NB4 (cell line): ENCODE measurements at regions not wholly inside any gene's neighbourhood (a gene's known extent, or its start where the extent isn't known, plus 50 kb on each side); places are given as distances from the start of the nearest gene placed in this dataset.

Experiments
- DNase-seq: peaks from one replicate; pipeline ENCODE4 v3.0.0; 2010; ENCODE audit warnings: low read depth
- H3K4me3 ChIP-seq: one replicate; pipeline ENCODE4 v1.5.1; 2011; ENCODE audit warnings: mild to moderate bottlenecking, low read depth, low read length, moderate library complexity
- MYC ChIP-seq: IDR thresholded peaks from 2 replicates; pipeline ENCODE4 v1.6.1; 2011; ENCODE audit warnings: low read depth, low read length
- POLR2A ChIP-seq: IDR thresholded peaks from 2 replicates; pipeline ENCODE4 v1.6.1; 2011; ENCODE audit warnings: mild to moderate bottlenecking; ENCODE audit not compliant: insufficient read length; ENCODE audit errors: extremely low read depth
- TF ChIP-seq, protein P1 (sequence below): IDR thresholded peaks from one replicate; pipeline ENCODE4 v1.5.1; 2012; ENCODE audit warnings: low read depth, low read length
- TF ChIP-seq, protein P2 (sequence below): IDR thresholded peaks from 2 replicates; pipeline ENCODE4 v1.6.1; 2011; ENCODE audit warnings: low read depth, low read length

DNA sequence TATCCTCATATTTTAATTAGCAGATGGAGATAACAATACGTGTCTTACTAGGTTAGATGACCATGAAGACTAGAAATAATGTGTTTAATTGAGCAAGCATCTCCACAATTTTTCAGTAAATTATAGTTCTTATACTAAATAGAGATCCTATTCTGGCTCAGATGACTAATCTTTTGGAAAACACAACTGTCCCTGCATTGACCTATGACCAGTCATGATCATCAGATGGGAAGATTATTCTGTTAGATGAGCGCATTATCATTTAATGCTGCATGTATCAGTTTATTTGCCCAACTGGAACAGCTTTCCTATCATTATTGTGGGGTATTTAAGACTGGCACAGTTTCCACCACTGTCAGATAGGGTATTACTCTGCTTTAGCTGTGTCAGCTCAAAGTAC is 185.5 kb downstream of the MOXD1 start:
- H3K4me3 ChIP-seq = no peak overlapping the region
- TF ChIP-seq, protein P1, sequence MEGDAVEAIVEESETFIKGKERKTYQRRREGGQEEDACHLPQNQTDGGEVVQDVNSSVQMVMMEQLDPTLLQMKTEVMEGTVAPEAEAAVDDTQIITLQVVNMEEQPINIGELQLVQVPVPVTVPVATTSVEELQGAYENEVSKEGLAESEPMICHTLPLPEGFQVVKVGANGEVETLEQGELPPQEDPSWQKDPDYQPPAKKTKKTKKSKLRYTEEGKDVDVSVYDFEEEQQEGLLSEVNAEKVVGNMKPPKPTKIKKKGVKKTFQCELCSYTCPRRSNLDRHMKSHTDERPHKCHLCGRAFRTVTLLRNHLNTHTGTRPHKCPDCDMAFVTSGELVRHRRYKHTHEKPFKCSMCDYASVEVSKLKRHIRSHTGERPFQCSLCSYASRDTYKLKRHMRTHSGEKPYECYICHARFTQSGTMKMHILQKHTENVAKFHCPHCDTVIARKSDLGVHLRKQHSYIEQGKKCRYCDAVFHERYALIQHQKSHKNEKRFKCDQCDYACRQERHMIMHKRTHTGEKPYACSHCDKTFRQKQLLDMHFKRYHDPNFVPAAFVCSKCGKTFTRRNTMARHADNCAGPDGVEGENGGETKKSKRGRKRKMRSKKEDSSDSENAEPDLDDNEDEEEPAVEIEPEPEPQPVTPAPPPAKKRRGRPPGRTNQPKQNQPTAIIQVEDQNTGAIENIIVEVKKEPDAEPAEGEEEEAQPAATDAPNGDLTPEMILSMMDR = no peak
- DNase-seq = no peak

DNA sequence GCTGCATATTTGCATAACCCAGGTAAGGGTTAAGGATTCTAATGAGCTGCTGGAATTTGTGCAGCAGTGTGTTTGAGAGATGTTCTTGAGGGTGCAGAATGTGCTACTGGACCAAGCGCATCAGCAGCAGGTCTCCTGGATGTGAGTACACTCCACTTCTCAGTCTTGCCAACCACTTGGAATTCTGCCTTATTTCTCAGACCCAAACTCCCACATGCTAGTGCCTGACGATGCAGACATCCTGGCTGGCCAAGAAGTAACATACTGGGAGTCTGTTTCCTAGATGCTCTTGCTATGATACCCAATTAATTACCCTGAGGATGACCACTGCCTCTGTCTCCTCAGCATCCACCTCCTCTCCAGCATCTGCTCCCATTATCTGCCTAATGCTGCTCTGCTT is 186.6 kb downstream of the MOXD1 start:
- no peak overlapping the region for H3K4me3 ChIP-seq
- TF ChIP-seq, protein P1 = no peak
- no peak for TF ChIP-seq POLR2A
- TF ChIP-seq, protein P2, sequence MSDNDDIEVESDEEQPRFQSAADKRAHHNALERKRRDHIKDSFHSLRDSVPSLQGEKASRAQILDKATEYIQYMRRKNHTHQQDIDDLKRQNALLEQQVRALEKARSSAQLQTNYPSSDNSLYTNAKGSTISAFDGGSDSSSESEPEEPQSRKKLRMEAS = no peak
- TF ChIP-seq MYC = no peak
- no peak for DNase-seq

DNA sequence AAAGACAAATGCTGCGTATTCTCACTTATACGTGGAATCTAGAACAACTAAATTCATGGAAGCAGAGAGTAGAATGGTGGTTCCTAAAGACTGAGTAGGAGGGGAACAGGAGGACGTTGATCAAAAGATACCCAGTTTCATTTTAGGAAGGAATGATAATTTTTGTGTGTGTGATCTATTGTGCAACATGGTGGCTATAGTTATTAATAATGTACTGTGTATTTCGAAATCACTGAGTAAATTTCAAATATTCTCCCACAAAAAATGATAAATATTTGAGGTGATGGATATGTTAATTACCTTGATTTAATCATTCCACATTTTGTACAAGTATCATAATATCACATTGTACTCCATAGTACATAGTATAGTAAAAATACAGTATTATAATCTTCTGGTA is 187.5 kb downstream of the MOXD1 start:
- DNase-seq = no peak
- TF ChIP-seq MYC (no peak), POLR2A (no peak)
- TF ChIP-seq, protein P2 = no peak
- TF ChIP-seq, protein P1 = no peak

DNA sequence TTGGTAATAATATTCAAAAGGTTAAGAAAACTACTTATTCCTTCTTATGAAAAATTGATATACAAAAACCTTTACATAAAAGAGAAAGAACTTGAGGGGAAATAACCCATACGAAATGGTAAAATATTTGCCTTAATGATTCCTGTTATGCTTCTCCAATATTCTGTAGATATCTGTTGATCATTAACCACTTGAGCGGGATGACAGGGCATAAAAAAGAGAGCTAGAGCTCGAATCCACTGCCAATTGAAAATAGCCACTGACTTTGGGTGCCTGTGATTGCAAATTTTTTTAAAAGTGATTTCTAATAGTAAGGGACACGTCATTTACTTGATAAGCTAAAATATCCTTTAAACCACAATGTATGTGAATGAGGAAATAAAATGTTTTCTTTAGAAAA is 188.1 kb downstream of the MOXD1 start:
- no peak for DNase-seq
- H3K4me3 ChIP-seq = no peak overlapping the region
- TF ChIP-seq POLR2A (no peak), MYC (no peak)
- TF ChIP-seq, protein P2 = no peak
- TF ChIP-seq, protein P1 = no peak

More for the DNA sequence above, 187.5 kb downstream of the MOXD1 start:
- no peak overlapping the region for H3K4me3 ChIP-seq

DNA sequence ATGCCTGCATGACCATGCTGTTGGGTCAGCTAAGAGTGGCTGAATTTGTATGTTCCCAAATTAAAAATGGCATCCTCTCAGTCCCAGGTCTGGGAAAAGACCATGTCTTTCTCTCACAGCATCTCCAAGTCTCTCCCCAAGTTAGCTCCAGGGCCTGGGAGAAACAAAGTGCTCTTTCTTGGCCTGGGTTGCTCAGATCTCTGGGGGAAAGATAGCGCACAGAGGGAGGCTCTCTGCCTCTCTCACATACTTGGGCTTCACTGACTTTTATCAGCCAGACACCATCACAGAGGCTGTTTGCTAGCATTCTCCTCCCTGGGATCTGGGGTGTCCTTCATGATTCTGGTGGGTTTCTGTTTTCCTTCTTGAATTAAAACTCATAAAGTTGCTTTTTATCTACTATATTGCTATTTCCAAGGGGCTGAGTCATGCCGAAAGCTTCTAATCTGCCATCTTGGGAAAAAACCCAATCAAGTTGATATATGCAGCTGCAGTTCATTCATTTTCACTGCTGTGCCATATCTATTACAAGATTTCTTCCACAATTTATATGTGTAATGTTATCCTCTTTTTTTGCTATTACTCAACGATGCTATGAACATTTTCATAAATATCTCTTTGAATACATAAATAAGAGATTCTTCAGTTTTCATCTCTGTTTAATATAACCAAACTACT is 190.2 kb downstream of the MOXD1 start:
- no peak overlapping the region for H3K4me3 ChIP-seq
- DNase-seq = no peak
- TF ChIP-seq, protein P2 = no peak
- TF ChIP-seq, protein P1 = no peak
- TF ChIP-seq MYC (no peak), POLR2A (no peak)

DNA sequence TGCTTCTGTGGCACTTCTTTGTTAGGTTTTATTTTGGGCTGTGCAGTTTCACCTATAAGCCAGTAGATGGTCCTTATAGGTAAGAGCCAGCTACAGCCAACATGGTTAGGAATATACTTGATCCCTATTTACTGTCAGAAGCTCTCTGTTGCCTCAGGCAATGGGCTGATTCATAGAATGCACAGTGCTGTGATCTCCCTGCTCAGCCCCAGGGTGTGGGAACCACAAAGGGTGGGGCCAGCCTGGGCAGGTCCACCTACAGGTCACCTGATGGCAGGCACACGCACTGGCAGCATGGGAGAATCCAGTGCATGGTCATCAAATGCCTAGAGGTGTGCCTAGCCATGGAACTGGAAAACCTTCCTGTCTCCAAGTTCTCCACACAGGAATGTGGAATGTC is 191.9 kb downstream of the MOXD1 start:
- DNase-seq = no peak
- TF ChIP-seq, protein P2 = no peak
- no peak for TF ChIP-seq POLR2A
- TF ChIP-seq, protein P1 = no peak
- TF ChIP-seq MYC = no peak
- H3K4me3 ChIP-seq = no peak overlapping the region
